ENCODE measurements at regions not wholly inside any gene's neighbourhood (a gene's known extent, or its start where the extent isn't known, plus 50 kb on each side); places are given as distances from the start of the nearest gene placed in this dataset.

DNA sequence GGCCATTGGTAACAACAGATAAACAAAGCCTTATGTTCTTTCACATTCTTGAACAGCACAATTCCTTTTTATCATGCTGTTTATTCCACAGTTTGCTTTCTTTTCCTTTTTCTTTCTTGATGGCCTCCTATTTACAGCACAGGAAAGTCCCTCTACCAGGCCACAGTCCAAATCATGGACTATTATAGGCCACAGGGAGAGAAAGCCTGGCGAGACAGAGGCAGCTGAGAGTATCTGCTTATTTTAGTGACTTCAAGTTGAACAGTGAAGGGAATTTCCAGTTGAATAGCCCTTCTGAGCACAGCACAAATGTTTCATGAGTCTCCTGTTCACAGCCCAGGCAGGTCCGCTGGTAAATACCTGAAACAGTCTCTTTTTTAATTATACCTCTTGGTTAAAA lies 263.7 kb upstream of the ARID1B start:
- TF ChIP-seq GATA2 (IDR thresholded peaks at IDR 0.05; ENCODE audit: low read depth, low read length), result no peak
- TF ChIP-seq GATA3 (IDR thresholded peaks at IDR 0.05; ENCODE audit: low read depth, low read length), result no peak
